ENCODE measurements at regions not wholly inside any gene's neighbourhood (a gene's known extent, or its start where the extent isn't known, plus 50 kb on each side); places are given as distances from the start of the nearest gene placed in this dataset.
A peak's percentile ranks its signal among the peaks of the same experiment; 100 is the strongest.

GRCh38 chr9:135240222-135240621 lies 152.8 kb downstream of the OLFM1 start:
- no peak for DNase-seq (ENCODE audit: low spot score)

GRCh38 chr9:135240871-135241311 lies 153.4 kb downstream of the OLFM1 start:
- no peak for DNase-seq (ENCODE audit: low spot score)

DNA sequence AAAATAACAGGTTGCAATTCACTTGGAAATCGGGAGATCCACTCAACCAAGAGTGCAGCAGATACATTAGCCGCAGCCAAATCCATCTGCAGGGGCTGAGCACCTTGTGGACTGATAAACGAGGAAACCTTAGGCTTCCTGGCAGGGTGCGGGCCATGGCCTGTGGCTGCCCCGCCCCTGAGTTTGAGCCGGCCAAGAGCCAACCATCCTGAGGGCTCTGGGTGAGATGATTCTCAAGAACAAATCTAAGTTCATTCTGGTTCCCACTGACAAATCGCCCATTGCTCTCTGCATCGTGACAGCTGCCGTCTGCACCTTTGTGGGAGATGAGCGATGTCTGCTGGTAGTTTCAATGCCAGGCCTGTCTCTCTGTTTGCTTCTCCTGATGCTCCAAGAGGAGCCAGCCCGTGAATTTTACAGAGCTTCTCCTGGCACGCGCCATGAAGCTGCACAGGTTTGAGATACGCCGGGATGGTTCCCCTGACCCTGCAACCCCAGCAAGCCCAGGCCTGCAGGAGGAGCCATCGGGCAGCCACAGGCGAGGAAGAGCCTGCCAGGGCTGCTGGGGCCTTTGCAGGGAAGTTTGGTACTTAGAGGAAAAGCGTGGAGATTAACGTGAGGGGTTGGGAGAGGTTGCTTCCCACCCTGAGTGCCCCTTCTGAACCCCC lies 154.0 kb downstream of the OLFM1 start:
- DNase-seq (ENCODE audit: low spot score): no peak

DNA sequence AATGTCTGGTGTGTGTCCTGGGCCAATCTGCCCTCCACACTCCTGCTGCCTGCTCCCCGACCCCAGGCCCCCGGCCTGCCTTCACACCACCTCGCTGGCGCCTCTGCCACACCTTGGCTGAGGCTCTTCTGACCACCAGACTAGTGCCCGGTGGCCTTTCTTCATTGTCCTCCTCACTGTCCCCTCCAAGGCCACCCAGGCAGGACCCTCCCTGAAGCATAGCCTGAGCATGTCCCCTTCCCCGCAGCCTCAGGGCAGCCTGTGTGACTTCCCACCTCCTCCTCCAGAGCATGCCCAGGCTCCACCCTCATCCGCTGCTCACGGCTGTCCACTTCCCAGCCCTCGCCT lies 154.6 kb downstream of the OLFM1 start:
- no peak for DNase-seq (ENCODE audit: low spot score)

- DNase-seq (ENCODE audit: low spot score): no peak
Measured at GRCh38 chr9:135242406-135242805, 154.9 kb downstream of the OLFM1 start.

- no peak for DNase-seq (ENCODE audit: low spot score)
Measured at GRCh38 chr9:135243201-135244190, 156.0 kb downstream of the OLFM1 start.

GRCh38 chr9:135244271-135245221 lies 157.1 kb downstream of the OLFM1 start:
- peak; percentile 91 for DNase-seq (ENCODE audit: low spot score)

- DNase-seq (ENCODE audit: low spot score): no peak
Measured at GRCh38 chr9:135245482-135246247, 158.2 kb downstream of the OLFM1 start.

- peak; percentile 46 for DNase-seq (ENCODE audit: low spot score)
Measured at GRCh38 chr9:135246248-135247205, 159.1 kb downstream of the OLFM1 start.

DNA sequence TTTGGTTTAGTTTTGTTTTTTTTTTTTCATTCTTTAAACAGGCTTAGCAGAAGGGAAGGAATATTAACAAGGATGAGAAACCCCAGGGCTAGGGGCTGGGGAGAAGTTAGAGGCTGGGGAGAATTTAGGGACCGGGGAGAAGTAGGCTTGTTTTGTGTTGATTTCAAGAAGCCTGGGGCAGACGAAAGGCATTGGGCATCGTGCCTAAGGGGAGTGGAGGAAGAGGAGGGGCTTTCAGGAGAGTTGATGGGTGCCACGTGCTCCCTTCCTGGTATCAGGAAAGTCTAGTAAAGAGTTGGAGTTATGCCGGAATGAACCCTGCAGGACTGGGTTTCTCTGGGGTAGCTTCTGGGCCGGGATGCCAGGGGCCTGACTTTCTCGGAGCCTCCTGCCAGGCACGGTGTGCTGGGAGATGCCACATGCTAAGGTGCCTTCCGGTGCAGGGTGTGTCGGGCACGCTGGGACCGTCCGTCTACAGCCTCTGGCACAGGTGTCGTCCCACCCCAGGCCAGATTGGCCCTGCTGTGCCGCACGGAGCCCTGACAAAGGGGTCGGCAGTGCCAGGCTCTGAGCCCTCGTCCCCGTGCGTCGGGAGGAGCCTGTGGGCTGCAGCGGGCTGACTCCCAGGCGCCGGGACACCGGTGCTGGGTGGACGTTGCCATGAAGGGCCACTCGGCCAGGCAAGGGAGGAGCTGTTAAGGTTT lies 159.9 kb downstream of the OLFM1 start:
- DNase-seq (ENCODE audit: low spot score): peak; percentile 78

DNA sequence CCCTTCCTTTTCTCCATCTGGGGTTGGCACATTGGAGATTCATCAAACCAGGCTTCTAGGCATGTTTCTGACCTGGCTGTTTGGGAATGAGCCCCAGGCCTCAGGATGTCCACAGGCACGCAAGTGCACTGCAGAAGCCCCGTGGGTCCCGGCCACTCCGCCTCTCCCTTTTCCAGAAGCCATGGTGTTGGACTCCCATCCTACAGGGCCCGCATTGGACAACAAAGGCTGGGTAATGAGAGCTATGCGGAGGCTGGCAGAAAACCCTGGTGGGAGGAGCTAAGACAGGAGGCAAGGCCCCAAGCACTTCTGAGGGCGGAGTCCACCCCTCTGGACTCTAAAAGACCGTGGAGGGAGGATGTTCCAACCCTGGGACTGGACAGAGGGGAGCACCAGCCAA lies 160.6 kb downstream of the OLFM1 start:
- no peak for DNase-seq (ENCODE audit: low spot score)

DNA sequence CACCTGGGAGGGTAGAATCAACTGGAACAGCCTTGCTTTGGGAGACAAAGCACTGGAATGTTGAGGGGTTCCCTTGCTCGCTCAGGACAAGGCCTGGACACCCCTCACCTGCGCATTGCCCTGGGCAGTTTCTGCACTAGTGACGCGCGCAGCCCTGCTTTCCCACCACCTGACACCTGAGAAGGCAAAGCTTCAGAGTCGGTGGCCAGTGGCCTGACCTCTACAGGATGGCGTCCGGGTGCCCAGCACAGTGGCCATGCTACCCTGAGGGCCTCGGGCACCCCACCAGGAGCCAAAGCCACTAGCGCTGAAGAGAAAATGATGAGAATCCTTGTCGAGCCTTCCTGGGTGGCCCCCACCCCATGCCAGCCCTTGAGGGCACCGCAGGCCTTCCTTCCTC lies 161.3 kb downstream of the OLFM1 start:
- DNase-seq (ENCODE audit: low spot score): no peak

- DNase-seq (ENCODE audit: low spot score): no peak
Measured at GRCh38 chr9:135249191-135249590, 161.7 kb downstream of the OLFM1 start.

DNA sequence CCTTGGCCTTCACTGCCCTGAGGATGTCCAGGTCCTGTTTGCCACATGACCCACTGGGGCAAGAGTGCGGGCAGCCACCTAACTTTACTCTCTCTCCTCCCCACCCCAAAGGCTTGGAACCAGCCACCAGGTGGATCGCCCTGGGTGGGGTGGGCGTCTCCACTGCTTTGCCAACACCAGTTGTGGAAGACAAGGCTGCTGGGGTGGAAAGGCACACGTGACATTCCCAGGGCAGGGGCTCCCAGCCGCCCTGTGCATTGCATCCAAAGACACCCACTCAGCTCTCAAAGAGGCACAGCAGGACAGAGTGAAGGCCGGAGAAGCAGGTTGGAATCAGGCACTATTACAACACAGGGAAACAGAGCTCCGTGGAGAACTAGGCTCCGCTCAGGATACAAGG lies 162.2 kb downstream of the OLFM1 start:
- no peak for DNase-seq (ENCODE audit: low spot score)

DNA sequence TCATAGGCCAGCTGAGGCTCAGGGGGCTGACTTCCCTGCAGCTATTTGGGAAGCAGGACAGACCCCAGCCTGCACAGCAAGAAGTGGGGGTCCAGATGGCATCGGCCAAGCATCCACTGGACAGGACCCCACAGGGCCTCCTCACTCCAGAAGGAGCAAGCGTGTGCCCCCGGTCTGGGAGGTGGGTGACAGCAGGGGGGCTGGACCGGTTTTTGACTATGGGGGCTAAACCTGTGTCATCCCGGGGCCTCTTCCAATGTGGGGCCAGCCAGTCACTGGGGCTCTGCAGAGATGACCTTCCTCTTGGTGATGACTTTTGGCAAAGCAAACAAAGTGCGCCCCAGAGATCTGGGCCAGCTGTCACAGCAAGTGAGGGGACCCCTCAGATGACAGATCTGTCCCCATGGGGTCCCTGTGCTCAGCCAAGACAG lies 163.9 kb downstream of the OLFM1 start:
- no peak for DNase-seq (ENCODE audit: low spot score)

- DNase-seq (ENCODE audit: low spot score): no peak
Measured at GRCh38 chr9:135251996-135252760, 164.7 kb downstream of the OLFM1 start.

- no peak for DNase-seq (ENCODE audit: low spot score)
Measured at GRCh38 chr9:135252980-135253304, 165.5 kb downstream of the OLFM1 start.

GRCh38 chr9:135253305-135254004 lies 166.0 kb downstream of the OLFM1 start:
- DNase-seq (ENCODE audit: low spot score): peak; percentile 46

Data from mucosa of gallbladder (tissue), 1 donor.